Neural cell (in vitro differentiated cells): ENCODE measurements at regions not wholly inside any gene's neighbourhood (a gene's known extent, or its start where the extent isn't known, plus 50 kb on each side); places are given as distances from the start of the nearest gene placed in this dataset.

ENCODE experiments used
- H2AFZ ChIP-seq: fragments of 200-600, 300-800 bp; sonication (generic), shearing (Covaris generic); 2 replicates; pipeline ENCODE4 v1.6.0; 2014; ENCODE audit warnings: low read depth, mild to moderate bottlenecking, antibody characterized with exemption, low read length, moderate library complexity
- H3F3A ChIP-seq: fragments of 200-600 bp; shearing (Covaris generic); 2 replicates; pipeline ENCODE4 v1.6.1; 2016; ENCODE audit warnings: mild to moderate bottlenecking, moderate library complexity, mixed read lengths, antibody characterized with exemption, low read length; ENCODE audit not compliant: insufficient read depth, poor library complexity, severe bottlenecking
- H3K27ac ChIP-seq: fragments of 200-600, 300-800 bp; sonication (generic), shearing (Covaris generic); 2 replicates; pipeline ENCODE4 v1.5.1; 2014; ENCODE audit warnings: mild to moderate bottlenecking, low read length, moderate library complexity
- H3K27me3 ChIP-seq: fragments of 300-800, 200-600 bp; sonication (generic), shearing (Covaris generic); 2 replicates; pipeline ENCODE4 v1.6.0; 2014; ENCODE audit warnings: mild to moderate bottlenecking, low read depth, low read length, moderate library complexity; ENCODE audit not compliant: insufficient read depth
- H3K36me3 ChIP-seq: fragments of 300-800, 200-600 bp; sonication (generic), shearing (Covaris generic); 2 replicates; pipeline ENCODE4 v1.5.1; 2014; ENCODE audit warnings: mild to moderate bottlenecking, antibody characterized with exemption, low read length, moderate library complexity; ENCODE audit not compliant: insufficient read depth
- H3K4me2 ChIP-seq: fragments of 300-800, 200-600 bp; sonication (generic), shearing (Covaris generic); 2 replicates; pipeline ENCODE4 v1.6.0; 2014; ENCODE audit warnings: mild to moderate bottlenecking, low read length
- H3K4me3 ChIP-seq: fragments of 300-800, 200-600 bp; sonication (generic), shearing (Covaris generic); 2 replicates; pipeline ENCODE4 v1.5.1; 2014; ENCODE audit warnings: mild to moderate bottlenecking, low read length, moderate library complexity
- H3K79me2 ChIP-seq: fragments of 200-600 bp; shearing (Covaris generic); replicated peaks from 2 replicates; pipeline ENCODE4 v1.6.0; 2014; ENCODE audit warnings: mild to moderate bottlenecking, low read length, moderate library complexity; ENCODE audit not compliant: insufficient read depth
- H3K9ac ChIP-seq: fragments of 300-800, 200-600 bp; sonication (generic), shearing (Covaris generic); 2 replicates; pipeline ENCODE4 v1.6.1; 2016; ENCODE audit warnings: mild to moderate bottlenecking, low read length, mixed read lengths
- H3K9me2 ChIP-seq: fragments of 200-600 bp; shearing (Covaris generic); 2 replicates; pipeline ENCODE4 v1.6.1; 2016; ENCODE audit warnings: mild to moderate bottlenecking, low read length, mixed read lengths; ENCODE audit not compliant: insufficient read depth
- H3K9me3 ChIP-seq: fragments of 200-600, 300-800 bp; sonication (generic), shearing (Covaris generic); 2 replicates; pipeline ENCODE4 v1.6.1; 2016; ENCODE audit warnings: mild to moderate bottlenecking, mixed run types, low read length, moderate library complexity, mixed read lengths
- H4K20me1 ChIP-seq: fragments of 200-600 bp; shearing (Covaris generic); 2 replicates; pipeline ENCODE4 v1.6.1; 2016; ENCODE audit warnings: mild to moderate bottlenecking, mixed run types; ENCODE audit not compliant: insufficient read depth
- CTCF ChIP-seq: fragments of 450-650 bp; IDR thresholded peaks from 2 replicates; pipeline ENCODE4 v1.5.1; 2014; ENCODE audit warnings: antibody characterized with exemption, mild to moderate bottlenecking, moderate library complexity; ENCODE audit not compliant: poor library complexity, severe bottlenecking
- EZH2 ChIP-seq: fragments of 200-600, 300-800 bp; shearing (Covaris generic), sonication (generic); IDR thresholded peaks from 2 replicates; pipeline ENCODE4 v1.6.1; 2014; ENCODE audit warnings: antibody characterized with exemption, low read length, borderline replicate concordance, mild to moderate bottlenecking; ENCODE audit not compliant: insufficient read depth, poor library complexity, severe bottlenecking
- MXI1 ChIP-seq: fragments of 450-650 bp; conservative IDR thresholded peaks from 2 replicates; pipeline ENCODE4 v1.6.1; 2014; ENCODE audit warnings: antibody characterized with exemption, mild to moderate bottlenecking; ENCODE audit not compliant: poor library complexity, severe bottlenecking
- POLR2AphosphoS5 ChIP-seq: IDR thresholded peaks from 2 replicates; pipeline ENCODE4 v1.6.1; 2012
- RAD21 ChIP-seq: fragments of 450-650 bp; conservative IDR thresholded peaks from 2 replicates; pipeline ENCODE4 v1.6.1; 2014; ENCODE audit warnings: antibody characterized with exemption, mild to moderate bottlenecking, moderate library complexity
- REST ChIP-seq: IDR thresholded peaks from 2 replicates; pipeline ENCODE4 v1.6.1; 2012; ENCODE audit warnings: borderline replicate concordance
- SMC3 ChIP-seq: fragments of 450-650 bp; conservative IDR thresholded peaks from 2 replicates; pipeline ENCODE4 v1.6.1; 2014; ENCODE audit warnings: antibody characterized with exemption, mild to moderate bottlenecking, moderate library complexity; ENCODE audit not compliant: poor library complexity
- TAF1 ChIP-seq: IDR thresholded peaks from 2 replicates; pipeline ENCODE4 v1.6.1; 2012; ENCODE audit warnings: low read depth

- no peak overlapping the region for H2AFZ ChIP-seq
- H3K4me2 ChIP-seq = no peak overlapping the region
- H3K9me2 ChIP-seq = no peaks in the 10 kb centered on the region
- H3K9ac ChIP-seq = no peak overlapping the region
- no peaks in the 10 kb centered on the region for H3K27me3 ChIP-seq
- H3K36me3 ChIP-seq = no peaks in the 10 kb centered on the region
- no peaks in the 10 kb centered on the region for H3F3A ChIP-seq
- no peak overlapping the region for H3K27ac ChIP-seq
- TF ChIP-seq REST (no peak), SMC3 (no peak), TAF1 (no peak), RAD21 (no peak), MXI1 (no peak), POLR2AphosphoS5 (no peak), EZH2 (no peak)
- H4K20me1 ChIP-seq = no peaks in the 10 kb centered on the region
- no peak overlapping the region for H3K4me3 ChIP-seq
- no peaks in the 10 kb centered on the region for H3K79me2 ChIP-seq
- H3K9me3 ChIP-seq = no peaks in the 10 kb centered on the region
Measured at GRCh38 chr9:107606149-107606790, 116.7 kb upstream of the KLF4 start.

GRCh38 chr9:107605041-107605440 lies 115.5 kb upstream of the KLF4 start:
- Histone ChIP-seq H3K27me3 (no peaks in the 10 kb centered on the region), H2AFZ (no peak overlapping the region), H4K20me1 (no peaks in the 10 kb centered on the region)

More at GRCh38 chr9:107605041-107605440, 115.5 kb upstream of the KLF4 start:
- no peak overlapping the region for H3K9ac ChIP-seq
- TF ChIP-seq EZH2 = no peak
- no peak for TF ChIP-seq REST
- TF ChIP-seq MXI1 = no peak
- TF ChIP-seq RAD21 = no peak
- no peak for TF ChIP-seq SMC3
- TF ChIP-seq CTCF = no peak
- no peak overlapping the region for H3K27ac ChIP-seq
- H3K79me2 ChIP-seq = no peaks in the 10 kb centered on the region
- H3F3A ChIP-seq = no peaks in the 10 kb centered on the region
- H3K4me3 ChIP-seq = no peak overlapping the region
- H3K4me2 ChIP-seq = no peak overlapping the region
- H3K9me2 ChIP-seq = no peaks in the 10 kb centered on the region
- H3K36me3 ChIP-seq = no peaks in the 10 kb centered on the region
- no peaks in the 10 kb centered on the region for H3K9me3 ChIP-seq
